ENCODE measurements at regions not wholly inside any gene's neighbourhood (a gene's known extent, or its start where the extent isn't known, plus 50 kb on each side); places are given as distances from the start of the nearest gene placed in this dataset.
"Not testable (repeated sequence)": the region's sequence is repeated elsewhere in the genome, so short reads cannot be mapped to it uniquely, and the experiment has no call there.

DNA sequence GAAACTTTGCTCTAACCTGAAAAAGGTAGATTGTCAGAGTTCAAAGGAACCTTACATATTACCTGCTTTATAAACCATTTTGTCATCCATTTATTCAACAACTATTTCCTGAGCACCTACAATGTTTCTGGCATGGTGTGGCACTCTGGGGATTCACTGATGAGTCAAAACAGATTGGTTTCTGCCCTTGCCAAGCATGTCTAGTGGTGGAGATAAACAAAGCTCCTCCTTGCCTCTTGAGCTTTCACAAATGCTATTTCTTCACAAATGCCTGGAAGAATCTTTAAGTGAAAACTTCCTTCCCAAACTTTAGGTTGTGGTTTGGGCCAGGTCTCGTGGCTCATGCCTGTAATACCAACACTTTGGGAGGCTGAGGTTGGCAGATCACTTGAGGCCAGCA, 85.1 kb upstream of the RELN start:
- no peak for DNase-seq

DNA sequence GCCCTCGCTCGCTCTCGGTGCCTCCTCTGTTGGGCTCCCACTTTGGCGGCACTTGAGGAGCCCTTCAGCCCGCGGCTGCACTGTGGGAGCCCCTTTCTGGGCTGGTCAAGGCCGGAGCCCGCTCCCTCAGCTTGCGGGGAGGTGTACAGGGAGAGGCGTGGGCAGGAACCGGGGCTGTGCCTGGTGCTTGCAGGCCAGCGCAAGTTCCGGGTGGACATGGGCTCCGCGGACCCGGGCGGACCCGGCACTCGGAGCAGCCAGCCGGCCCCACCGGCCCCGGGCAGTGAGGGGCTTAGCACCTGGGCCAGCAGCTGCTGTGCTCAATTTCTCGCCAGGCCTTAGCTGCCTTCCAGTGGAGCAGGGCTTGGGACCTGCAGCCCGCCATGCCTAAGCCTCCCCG, 82.2 kb upstream of the RELN start:
- DNase-seq = not testable (repeated sequence)

DNA sequence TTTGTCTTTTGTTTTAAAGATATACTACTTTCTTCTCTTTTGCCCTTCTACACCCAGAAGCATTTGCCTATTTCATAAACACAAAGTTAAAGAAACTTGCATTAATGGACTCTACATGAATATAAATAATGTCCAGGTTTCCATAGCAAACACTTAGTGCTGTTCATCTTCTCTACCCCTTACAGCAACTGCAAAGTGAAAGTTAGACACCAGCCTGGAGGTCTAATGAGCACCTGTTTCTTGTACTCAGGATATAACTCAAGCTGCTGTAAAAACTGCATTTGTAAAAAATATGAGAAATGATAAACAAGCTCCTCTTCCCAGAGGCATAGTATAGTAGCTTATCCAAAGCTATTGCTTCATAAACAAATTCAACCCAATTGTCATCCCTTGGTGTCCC, 76.0 kb upstream of the RELN start:
- no peak for DNase-seq

DNA sequence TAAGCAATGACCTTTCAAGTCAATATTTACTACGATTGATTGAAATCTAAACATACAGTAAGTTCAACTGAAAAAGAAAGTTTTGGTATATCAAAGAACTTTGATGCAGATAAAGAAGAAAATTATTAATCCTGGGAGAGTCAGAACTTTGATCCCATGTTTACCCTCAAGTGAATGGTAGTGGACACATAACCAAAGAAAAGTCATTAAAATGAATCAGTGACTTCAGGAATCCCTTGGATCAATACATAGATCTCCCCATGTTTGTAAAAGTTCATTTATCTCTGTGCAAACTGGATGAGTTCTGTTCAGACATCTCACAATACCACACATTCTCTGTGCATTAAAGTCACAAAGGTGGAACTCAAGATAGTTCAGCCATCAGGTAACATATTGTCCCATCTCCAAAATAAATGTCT, 75.5 kb upstream of the RELN start:
- DNase-seq = no peak

DNA sequence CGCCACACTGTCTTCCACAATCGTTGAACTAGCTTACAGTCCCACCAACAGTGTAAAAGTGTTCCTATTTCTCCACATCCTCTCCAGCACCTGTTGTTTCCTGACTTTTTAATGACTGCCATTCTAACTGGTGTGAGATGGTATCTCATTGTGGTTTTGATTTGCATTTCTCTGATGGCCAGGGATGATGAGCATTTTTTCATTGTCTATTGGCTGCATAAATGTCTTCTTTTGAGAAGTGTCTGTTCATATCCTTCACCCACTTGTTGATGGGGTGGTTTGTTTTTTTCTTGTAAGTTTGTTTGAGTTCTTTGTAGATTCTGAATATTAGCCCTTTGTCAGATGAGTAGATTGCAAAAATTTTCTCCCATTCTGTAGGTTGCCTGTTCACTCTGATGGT, 74.3 kb upstream of the RELN start:
- not testable (repeated sequence) for DNase-seq

- no peak for DNase-seq
Observed at GRCh38 chr7:104061652-104062051, 72.2 kb upstream of the RELN start.

- not testable (repeated sequence) for DNase-seq
Observed at GRCh38 chr7:104059837-104060236, 70.4 kb upstream of the RELN start.

DNA sequence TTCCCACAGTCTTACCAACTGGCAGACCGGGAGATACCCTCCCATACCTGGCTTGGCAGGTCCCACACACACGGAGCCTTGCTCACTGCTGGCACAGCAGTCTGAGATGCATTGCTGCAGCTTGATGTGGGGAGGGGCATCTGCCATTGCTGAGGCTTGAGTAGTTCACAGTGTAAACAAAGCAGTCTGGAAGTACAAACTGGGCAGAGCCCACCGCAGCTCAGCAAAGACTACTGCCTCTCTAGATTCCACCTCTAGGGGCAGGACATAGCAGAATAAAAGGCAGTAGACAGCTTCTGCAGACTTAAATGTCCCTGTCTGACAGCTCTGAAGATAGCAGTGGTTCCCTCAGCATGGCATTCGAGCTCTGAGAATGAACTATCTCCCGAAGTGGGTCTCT, 69.6 kb upstream of the RELN start:
- no peak for DNase-seq

DNA sequence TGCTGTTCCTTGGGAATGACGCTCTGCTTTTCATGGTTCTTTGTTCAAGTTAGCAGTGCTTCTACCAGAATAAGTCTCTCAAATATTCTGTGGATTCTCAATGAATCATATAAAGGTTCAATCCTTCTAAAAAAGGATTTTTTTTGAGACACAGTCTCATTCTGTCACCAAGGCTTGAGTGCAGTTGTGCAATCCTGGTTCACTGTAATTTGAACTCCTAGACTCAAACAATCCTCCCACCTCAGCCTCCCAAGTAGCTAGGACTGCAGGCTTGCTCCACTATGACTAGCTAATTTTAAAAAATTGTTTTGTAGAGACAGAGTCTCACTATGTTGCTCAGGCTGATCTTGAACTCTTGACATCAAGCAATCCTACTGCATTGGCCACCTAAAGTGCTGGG, 64.9 kb upstream of the RELN start:
- no peak for DNase-seq

DNA sequence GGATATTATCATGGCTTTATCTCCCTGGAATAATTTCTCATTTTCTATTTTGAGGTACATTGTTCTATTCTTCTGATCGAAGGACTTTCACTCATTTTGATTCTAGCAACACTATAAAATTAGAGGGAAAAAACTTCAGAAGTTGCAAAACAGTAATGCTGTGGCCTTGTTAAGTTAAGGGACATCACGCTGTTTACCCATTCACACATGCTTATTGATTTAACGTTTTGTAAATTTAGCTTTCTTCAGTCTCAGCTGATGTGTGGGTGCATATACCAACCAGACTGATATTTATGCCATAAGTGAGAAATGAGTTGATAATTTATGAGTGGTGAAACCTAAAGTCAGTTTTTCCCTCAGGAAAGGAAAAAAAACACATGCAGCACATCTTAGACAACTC, 63.5 kb upstream of the RELN start:
- DNase-seq = no peak

- DNase-seq = no peak
Observed at GRCh38 chr7:104048055-104048454, 58.6 kb upstream of the RELN start.

DNA sequence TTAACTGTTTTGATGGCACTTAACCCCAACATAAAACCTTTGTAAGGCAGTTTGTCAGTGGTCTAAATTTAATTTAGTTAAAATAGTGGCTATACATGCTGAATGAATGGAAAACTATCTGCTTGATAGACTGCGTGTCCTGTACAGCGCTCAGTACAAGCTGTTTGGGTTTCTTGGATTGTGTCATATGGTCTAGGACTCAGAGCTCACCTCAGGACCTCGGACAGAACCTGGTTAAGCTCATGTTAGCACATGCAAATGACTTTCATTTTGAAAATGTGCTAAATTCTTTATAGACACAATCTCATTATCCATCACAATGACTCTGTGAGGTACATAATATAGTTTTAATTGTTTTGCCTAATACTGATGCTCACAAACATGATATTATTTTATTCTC, 55.7 kb upstream of the RELN start:
- DNase-seq = no peak

DNA sequence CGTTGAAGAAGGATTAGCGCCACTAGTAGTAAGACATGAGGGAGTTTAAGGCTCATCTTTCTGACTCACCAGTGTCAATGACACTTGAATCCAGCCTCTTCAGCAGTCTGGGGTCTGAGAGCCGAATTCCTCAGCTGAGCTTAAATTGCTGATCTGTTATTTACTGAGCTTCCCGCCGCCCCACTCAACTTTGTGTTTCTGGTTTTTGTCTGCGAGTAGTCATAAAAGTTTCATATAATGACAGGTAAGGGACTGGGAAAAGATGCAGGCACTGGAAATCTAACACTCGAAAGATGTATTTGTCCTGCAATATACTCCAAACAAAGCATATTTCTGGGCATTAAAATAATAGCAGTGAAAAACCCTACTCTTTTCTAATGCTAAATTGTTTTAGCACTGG, 51.2 kb upstream of the RELN start:
- peak in 1 of 2 experiments; percentile 3 for DNase-seq

GRCh38 chr7:104039363-104039762, 49.9 kb upstream of the RELN start:
- DNase-seq = no peak
